CD4-positive, alpha-beta T cell treated with Interleukin-1 beta for 1 hour (primary cell): ENCODE measurements at regions not wholly inside any gene's neighbourhood (a gene's known extent, or its start where the extent isn't known, plus 50 kb on each side); places are given as distances from the start of the nearest gene placed in this dataset.
"Not testable (repeated sequence)": the region's sequence is repeated elsewhere in the genome, so short reads cannot be mapped to it uniquely, and the experiment has no call there.

Experiments
- DNase-seq, 2 donors: peaks; one replicate each; pipeline ENCODE4 v3.0.0-alpha.2; 2020 to 2022

DNA sequence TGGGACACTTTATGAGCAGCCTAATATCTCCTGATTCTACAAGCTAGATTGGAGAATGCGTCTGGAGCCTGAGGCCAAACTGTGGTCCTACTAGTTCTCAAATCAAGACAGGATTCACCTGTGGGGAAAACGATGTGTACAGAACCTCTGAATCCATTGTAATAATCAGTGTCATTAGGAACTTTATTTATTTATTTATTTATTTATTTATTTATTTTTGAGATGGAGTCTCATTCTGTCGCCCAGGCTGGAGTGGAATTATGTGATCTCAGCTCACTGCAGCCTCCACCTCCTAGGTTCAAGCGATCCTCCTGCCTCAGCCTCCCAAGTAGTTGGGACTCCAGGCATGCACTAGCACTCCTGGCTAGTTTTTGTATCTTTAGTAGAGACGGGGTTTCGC is 52.6 kb upstream of the KIF26B start:
- not testable (repeated sequence) for DNase-seq

DNA sequence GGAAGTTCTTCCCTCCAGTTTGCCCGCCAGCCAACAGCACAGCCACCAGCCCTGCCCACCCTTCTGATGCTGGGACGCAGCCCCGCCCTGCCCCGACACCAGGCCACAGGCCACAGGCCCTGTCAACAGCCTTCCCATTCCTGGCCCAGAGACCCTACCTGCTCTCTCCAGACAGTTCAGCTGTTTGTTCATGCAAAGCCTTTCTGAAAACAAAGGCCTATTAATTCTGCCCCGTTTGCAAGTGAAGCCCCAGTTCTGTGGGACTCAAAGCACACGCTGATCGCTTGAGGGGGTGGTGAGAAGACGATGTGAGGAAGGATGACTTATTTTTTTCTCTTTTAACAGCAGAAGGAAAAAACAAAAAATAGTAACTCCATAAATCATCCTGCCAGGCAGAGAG is 55.4 kb upstream of the KIF26B start:
- no peak for DNase-seq

DNA sequence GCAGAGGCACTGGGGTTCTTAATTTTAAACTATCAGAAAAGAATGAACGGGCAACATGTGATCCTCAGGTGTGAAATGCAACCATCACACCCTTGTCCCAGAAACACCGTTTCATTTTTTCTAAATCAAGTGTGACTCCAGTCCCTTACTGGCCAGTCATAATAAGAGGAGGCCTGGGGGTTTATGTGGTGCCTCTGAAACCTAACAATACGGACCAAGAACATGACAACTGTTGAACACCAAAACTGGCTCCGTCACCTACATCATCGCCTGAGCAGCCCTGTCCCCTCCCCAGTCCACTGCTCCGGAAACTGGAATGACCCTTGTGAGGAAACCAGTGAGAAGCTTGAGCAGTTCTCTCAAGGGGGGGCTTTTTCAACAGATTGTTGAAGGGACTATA is 55.9 kb upstream of the KIF26B start:
- no peak for DNase-seq

DNA sequence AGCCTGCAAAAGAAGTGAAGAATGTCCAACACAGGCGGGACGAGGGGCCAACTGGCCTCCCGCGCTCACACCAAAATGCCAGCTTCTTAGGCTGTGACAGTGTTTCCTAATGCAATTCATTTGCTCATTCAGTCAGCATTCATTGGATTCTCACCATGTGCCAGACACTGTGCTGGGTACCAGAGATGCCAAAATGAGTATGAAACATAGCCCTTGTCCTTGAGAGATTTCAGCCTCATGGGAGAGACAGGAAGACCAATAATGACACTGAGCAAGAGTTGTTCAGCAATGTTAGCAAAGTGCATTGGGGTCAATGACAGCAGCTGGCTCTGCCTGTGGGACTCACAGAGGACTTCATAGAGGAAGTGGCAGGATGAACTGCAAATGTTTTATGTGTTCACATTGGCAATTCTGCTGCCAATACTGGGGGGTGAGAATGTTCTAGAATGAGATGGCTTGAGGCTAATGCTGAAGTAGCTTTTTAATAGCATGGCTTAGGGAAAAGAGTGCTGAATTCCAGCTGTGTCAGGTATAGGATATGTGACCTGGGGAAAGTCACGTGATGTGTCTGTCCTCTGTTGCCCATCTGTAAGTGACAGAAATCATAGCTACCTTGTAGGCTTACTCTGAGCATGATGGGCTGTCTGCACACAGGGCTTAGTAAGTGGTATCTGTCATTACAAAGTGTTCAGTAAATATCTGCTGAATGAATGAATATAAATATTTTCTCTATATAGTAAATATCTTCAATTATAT is 58.3 kb upstream of the KIF26B start:
- no peak for DNase-seq

DNA sequence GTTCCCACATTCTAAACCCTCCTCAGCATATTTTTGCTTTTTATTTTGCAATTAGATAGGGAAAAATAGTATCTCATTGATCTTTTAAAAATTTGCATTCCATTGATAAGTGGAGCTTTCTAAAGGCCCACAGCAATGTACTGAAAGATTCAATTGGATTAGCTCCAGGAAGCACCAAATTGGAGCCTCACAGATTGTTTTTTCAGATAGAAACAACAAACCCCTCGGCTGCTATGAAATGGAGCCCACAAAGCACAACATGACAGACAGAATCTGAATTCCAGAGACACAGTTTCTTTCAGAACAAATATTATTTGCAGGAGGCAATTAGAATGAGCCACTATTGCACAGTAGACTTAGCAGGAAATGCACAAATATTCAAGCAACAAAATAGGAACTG is 58.9 kb upstream of the KIF26B start:
- DNase-seq, result no peak

DNA sequence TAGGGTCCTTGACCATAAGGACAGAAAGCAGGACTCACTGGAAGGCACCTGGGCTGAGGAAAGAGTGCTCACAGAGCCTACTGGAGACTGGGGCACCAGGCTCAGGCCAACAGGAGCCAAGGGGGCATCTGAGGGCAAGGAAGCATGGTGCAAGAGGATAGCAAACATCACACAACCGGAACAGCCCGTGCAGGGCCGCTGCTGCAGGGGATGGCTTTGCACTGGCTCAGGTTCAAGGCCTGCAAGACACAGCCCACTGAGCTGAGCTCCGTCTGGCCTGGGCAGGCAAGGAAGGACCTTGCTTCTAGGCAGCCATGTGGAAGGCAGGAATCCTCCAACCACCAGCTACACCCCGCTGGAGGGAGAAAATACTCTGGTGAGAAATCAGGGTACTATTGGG is 59.8 kb upstream of the KIF26B start:
- DNase-seq, result no peak

DNA sequence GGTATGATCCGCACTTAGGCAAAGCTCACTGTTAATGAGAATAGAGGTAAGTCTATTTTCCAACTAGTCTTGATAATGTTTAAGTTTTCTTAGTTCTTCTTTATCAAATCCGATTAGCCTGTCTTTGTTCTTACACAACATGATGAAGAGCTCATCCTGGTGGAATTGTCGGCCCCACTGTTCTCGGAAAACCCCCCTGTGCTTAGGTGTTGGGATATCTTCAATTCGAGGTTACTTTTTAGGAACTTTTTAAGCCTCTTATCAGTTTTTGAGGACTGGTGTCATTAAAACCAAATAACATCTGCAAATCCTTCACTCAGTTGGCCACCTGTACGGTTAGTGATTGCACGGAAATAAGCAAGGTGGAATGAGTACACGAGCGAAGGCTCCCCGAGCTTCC is 60.7 kb upstream of the KIF26B start:
- no peak for DNase-seq

DNA sequence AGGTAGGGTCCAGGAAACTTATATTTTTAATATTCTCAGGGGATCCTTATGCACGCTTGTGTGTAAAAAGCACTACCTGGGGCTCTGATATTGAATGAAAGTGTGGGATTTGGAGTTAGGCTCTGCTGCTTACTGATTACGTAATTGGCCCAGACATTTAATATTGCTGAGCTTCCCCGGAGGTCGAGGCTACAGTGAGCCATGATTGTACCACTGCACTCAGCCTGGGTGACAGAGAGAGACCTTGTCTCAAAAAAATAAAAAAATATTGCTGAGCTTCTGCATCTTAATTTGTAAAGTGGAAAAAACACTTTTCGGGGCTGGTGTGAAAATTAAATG is 62.2 kb upstream of the KIF26B start:
- DNase-seq, result no peak

DNA sequence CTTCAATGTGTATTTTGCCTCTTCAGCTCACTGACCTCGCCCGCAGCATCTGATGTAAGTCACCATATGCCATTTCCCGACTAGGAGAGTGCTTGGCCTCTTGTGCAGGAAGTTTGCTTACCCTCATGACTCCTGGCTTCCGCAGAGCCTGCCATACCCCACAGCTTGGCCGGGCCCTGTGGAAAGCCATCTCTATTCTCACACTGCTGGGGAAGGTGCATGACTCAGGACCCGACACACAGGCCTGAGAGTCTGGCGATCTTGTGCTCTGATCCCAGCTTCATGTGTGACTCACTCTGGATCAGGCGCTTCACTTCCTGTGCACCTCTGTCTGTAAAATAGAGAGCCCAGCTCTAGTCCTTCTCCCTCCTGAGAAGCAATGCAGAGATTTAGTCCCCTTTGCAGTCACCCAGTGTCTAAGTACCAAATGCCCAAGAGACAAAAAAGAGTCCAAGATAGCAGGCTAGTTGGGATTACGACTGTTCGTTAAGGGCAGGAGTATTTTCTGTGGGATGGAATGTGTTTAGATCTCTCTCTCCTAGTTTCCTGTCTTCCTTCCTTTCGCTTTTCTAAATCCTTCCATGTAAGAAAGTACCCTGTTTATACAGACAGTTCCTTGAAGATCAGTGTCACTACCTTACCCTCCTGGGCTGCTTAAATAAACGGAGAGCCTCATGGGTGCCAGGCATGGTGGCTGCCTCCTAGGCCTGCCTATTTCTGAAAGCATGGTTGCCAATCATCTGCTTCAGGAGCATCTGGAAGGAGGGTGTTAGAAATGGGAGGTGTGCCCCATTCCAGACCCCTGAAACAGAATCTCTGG is 62.8 kb upstream of the KIF26B start:
- no peak for DNase-seq

DNA sequence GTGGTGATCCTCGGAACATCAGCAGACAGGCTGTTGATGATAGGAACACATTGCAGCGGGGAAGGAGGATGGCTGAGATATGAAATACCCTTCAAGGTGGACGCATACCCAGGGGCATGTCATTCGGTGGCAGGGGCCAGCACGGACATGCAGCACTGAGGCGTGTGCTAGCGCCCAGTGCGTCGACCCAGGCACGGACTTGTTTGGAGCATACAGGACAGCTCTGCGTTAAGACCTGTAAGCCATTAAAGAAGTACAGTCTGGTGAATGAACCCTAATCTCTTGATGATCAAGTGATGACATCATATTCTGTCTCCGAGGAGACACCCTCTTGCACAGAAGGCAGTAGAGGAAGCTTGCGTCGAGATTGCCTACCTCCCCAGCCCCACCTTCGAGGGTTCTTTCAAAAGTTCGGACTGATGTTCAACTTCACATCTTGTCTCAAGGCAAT is 63.6 kb upstream of the KIF26B start:
- DNase-seq, result no peak

DNA sequence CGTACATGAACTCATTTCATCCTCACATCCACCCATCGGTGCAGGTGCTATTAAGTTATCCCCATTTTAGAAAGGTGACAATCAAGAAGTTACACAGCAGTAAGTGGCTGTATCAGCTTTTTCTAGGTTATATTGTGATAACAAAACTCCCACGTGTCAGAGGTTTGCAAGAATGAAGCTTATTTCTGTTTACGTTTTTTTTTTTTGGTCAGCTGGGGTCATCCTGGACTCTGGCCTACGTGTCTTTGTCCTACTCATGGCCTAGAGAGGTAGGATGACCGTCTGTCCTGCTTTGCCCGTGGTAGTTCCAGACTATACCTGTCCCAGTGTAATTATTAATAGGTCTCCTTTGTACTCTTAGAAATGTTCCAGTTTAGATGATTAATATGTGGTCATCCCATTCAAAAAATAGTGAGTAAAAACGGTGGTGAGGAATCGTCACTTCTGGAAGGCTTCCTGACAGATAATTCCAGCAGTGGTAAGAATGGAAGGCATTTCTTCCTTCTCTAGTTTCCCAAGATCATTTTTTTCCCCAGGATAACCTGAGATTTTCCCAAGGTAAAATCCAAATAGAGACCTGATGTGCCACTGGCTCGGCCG is 64.2 kb upstream of the KIF26B start:
- DNase-seq, result no peak

DNA sequence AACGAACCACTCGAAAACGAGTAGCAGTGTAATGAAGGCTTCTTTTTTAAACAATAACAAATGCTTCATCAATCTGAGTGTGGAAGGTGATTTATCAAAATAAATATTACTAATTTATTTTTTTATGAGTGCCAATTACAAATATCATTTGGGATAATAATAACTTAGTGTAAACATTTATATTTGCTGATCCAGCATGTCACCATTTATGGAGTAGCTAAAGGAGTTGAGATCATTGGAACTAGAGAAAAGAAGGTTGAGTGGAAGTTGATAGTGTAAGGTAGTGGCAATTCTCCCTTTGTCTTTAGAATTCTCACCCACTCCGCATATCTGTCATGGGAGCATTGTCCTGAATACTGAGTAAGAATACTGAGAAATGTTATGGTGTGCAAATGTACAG is 67.1 kb upstream of the KIF26B start:
- DNase-seq, result no peak

DNA sequence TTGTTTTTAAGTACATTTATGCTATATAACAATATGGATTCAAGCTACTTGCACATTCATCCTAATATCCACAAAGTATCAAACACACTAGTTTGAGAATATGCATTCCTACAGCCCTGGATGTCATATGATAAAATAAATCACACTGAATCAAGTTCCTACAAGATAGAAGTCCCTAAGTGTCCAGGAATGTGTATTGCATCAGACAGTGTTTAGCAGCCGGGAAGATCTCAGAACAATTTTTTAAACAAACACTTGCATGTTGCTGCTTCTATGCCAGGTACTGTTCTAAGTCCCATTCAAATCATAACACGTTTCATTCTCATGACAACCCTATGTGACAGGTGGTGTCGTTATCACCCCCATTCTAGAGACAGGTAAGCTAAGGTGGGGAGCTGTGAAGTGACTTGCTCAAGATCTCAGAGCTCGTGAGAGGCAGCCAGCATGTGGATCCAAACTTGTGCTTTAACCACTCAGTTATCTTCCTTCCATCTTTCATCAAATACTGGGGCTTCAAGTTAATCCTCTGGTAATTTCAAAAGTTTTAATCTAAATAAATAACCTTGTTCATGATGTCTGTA is 68.3 kb upstream of the KIF26B start:
- no peak for DNase-seq

DNA sequence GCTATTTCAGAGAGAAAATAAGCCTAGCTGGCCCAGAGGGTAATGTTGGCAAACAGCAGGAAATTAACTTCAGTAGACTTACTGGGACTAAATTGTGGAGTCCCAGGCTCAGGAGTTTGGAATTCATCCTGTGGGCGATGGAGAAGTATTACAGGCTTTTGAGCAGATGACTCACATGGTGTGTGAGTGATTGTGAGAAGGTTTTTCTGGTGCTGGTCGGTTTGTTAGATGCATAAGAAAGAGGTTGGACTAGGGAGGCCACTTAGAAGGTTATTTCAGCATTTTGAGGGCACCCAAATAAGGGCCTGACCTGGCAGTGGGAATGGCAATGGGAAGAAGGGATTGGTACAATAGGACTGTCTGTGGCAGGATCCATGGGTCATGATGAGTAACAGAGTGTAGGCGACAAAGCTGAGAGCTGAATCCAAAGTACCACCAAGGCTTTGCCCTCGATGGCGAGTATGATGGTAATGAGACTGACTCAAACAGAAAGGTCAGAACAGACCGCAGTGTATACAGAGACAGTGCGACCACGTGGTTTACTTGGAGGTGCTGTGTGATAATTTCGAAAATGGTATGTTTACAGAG is 69.2 kb upstream of the KIF26B start:
- no peak for DNase-seq

DNA sequence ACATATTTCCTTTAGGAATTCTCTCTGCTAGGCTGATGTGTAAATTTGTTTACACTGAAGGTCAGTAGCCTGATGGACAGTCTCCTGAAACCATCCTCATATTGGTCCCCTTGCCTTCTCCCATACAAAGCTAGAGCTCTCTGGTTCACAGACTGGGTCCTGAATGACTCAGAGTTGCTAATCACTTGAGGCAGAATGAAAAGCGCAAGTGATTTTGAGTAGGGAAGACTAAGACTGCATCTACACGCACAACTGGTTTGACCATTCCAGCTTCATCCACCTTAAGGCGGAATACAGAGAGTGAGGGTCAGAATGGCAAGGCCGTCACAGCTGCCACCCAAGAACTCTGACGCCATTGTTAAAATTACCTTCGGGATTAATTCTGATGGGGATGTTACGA is 70.2 kb upstream of the KIF26B start:
- no peak for DNase-seq

DNA sequence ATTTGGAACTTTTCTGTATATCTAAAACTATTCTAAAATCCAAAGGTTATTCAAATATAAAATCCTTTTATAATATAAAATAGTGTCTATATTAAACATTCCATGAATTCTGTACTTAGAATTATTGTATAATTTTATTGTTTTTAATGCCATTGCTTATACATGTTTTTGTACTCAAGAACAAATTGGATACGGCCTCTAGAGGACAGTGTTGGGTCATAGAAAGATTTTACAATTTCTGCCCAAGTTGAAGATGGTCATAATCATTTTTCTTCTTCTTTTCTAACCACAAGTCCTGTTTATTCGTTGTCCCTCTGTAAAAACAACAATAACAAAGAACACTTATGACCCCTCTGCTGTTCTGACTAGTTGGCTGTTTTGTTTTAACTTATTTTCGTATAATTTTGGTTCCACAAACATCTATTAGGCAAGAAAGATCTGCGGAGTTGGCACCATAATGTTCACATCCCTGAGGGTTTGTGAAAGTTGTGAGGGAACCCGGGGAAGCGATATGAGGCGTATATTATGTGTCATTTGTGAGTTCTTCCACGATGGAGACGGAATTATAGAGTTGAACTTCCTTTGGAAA is 75.7 kb upstream of the KIF26B start:
- no peak for DNase-seq

DNA sequence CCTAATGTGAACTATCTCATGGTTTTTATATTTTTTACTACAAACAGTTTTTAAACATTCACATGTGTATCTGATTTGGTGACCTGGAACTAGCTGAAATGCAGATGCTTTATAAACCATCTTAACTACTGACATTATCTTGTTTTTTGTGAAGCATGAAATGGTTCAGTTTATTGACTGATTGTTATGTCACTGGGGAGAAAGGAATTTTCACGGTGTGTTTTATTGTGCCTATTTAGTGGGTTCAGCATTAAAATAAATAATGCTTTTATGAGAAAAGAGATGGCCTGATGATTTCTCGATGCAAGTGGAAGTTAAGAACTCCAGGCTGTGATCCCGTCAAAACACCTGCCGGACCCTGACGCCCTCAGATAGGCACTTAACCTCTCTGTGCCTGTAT is 79.9 kb upstream of the KIF26B start:
- DNase-seq, result no peak

DNA sequence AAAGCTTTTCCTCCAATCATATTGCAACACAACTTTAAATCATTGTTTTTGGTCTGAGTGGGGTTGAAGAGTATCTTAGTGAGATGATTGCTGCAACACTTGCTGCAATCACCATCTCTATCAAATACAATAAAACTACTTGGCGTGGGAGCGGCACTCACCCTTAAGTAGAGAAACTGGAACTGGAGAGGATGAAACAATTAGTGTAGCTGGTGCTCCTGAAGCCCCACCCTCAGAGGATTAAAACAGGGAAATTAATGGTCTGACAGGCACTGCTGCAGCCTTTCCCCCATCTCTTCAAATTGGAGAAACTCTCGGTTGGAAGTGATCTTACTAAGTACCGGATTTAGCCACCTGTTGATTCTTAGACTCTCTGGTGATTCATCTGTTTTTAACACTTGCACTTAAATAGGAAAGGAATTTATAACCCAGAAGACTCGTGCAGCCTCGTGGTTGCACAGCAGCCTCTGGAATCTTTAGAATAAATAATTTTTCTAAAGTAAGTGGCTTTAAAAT is 80.5 kb upstream of the KIF26B start:
- no peak for DNase-seq

DNA sequence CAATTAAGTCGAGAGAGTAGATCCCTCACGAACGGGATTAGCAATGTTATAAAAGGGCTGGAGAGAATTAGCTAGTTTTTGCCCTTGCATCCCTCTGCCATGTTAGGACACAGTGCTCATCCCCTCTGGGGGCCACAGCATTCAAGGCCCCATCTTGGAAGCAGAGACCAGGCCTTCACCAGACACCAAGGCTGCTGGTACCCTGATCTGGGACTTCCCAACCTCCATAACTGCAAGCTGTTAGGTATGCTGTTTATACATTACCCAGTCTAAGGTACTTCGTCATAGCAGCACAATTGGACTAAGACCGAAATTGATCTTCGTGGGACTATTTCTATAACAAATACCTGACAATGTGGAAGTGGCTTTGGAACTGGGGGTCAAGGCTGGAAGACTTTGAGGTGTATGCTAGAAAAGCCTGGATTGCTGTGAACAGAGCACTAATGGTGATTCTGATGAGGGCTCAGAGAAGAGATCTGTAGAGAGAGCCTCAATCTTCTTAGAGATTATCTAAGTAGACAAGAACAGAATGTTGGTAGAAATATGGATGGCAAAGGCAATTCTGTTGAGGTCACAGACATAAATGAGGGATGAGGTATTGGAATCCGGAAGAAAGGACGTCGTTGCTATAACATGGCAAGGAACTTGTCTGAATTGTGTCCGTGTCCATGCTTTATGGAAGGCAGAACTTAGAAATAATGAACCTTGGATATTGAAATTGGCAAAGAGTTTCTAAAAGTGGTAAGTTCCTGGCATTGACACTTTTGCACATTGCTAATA is 83.8 kb upstream of the KIF26B start:
- DNase-seq, result no peak

DNA sequence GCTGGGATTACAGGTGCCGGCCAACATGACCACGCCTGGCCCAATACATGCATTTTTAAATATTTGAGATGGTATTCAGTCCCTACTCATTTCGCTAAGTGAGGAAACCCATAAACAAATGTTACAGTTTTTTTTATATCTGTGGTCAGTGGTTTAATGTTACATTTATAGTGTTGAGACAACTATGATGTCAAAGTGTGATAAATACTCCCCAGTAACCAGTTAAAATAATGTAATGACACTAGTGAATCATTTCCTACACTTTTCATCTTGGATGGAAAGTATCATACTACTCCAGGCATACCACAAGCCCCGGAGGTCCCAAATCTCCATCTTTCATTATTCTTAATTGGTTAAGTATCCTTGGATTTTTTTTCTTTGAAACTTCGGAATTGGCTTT is 87.5 kb upstream of the KIF26B start:
- no peak for DNase-seq

DNA sequence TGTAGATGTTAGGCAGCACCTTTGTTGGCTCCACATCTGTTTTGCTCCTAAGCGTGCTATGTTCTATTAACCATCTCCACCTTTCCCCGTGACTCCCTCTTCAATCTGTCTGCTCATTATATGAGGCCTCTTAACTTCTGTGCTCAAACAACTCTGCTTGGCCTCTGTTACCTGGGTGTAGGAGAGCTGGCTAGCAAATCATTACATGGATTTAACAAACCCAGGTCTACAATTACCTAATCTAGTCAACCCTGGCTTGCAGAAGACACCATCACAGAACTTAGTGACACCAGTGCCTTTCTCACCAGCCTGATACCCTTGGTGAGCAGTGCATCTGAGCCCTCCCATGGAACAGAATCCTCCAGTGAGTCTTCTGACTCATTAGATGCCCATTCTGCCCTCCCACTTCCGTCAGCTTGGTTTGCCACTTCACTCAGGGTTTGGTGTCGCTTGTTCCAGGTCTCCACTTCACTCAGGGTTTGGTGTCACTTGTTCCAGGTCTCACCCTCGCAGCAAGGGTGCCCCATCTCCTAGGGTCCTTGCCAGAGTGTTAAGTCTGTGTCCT is 92.0 kb upstream of the KIF26B start:
- DNase-seq, result no peak

DNA sequence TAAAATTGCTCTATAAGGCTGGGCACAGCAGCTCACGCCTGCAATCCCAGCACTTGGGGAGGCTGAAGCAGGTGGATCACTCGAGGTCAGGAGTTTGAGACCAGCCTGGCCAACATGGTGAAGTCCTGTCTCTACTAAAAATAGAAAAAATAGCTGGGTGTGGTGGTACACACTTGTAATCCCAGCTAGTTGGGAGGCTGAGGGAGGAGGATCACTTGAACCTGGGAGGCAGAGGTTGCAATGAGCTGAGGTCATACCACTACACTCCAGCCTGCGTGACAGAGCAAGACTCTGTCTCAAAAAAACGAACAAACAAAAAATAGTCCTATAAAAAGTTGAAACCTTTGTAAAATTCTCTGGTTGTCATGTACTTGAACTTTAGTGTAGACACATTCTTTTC is 93.0 kb upstream of the KIF26B start:
- not testable (repeated sequence) for DNase-seq
